HG03066 (cell line): ENCODE measurements at regions not wholly inside any gene's neighbourhood (a gene's known extent, or its start where the extent isn't known, plus 50 kb on each side); places are given as distances from the start of the nearest gene placed in this dataset.

Experiments
- ATAC-seq: cut with Tn5 transposase; IDR thresholded peaks from one replicate; pipeline ENCODE4 v1.9.1; 2021; ENCODE audit warnings: low read depth; ENCODE audit not compliant: unreplicated experiment

GRCh38 chr1:98336472-98337083, 324.9 kb upstream of the SNX7 start:
- ATAC-seq: no peak

DNA sequence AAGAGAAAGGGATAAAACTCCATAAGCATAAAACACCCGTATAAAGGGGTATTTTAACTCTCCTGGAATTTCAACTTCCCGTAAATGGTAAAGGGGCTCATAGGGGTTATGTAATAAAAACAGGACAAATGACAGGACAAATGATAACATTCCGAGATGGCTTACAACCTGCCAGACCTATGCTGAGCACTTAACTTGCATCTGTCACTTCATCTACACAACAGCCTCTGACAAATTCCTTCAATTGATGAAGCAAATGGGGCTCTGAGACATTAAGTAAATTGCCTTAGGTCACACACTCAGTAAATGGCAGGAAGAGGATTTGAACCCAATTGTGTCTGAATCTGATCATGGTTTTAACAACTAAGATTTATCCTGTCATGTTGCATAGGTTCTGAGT, 327.6 kb upstream of the SNX7 start:
- ATAC-seq: no peak

DNA sequence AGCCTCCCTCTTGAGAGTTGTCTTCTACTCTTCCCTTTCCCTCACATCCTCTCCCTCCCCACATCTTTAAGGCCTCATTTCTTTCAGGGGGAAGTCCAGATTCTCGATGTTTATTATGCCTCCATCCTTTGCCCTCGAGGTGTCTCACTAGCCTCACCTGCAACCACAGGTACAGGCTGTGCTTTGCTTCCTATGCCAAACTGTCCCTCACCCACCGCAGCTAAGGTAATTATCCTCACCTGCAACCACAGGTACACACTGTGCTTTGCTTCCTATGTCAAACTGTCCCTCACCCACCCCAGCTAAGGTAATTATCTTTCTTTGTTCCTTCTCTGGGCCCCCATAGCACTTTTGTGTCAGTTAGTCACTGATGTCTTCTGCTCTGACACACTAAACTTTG, 328.1 kb upstream of the SNX7 start:
- ATAC-seq: no peak

- ATAC-seq: no peak
Observed at GRCh38 chr1:98331718-98332311, 329.7 kb upstream of the SNX7 start.

GRCh38 chr1:98331243-98331642, 330.3 kb upstream of the SNX7 start:
- ATAC-seq: no peak

- ATAC-seq: no peak
Observed at GRCh38 chr1:98330224-98330623, 331.3 kb upstream of the SNX7 start.

DNA sequence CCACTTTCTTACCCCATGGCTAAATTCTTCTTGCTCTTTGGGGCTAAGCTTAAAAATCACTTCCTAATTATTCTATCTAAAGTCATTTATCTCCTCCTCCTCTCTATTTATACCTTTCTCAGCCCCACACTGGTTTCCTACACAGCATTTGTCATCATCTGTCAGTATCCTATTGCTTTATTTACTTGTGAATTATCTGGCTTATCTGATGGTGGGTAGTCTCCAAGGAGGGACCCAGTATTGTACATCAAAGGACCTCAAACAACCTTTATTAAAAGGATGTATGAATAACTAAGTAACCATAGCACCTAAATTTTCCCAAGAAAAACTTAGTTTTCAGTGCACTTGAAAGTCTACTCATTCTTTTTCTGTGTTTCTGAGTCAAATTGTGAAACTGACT, 332.7 kb upstream of the SNX7 start:
- no peak for ATAC-seq

DNA sequence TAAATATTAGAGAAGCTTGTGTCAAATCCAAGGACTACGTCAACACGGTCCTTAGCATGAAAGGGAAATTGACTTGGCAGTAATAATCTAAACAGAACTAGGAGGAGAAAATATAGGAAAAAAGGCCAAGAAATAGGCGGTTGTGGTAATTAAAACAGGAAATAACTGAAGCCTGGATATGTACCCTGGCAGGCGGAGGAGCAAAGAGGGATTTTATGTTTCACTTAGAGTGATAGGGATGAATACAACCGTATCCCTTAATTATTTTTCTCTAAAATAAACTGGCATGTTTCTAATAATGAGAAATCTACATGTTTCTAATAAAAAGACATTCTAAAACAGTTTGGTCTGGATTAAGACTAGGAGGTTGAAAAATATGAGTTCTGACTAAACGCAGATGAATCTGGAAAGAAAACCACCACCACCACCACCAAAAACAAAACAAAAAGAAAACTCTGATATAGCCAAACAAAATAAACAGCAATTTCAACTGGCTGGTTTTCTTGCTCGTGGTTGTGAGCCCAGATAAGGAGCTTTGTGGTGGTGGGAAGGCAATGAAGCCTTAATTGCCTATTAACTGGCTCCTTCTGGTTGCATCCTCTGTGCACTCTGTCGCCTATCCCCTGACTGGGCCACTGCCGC, 334.2 kb upstream of the SNX7 start:
- no peak for ATAC-seq

- no peak for ATAC-seq
Observed at GRCh38 chr1:98325646-98326440, 335.7 kb upstream of the SNX7 start.

DNA sequence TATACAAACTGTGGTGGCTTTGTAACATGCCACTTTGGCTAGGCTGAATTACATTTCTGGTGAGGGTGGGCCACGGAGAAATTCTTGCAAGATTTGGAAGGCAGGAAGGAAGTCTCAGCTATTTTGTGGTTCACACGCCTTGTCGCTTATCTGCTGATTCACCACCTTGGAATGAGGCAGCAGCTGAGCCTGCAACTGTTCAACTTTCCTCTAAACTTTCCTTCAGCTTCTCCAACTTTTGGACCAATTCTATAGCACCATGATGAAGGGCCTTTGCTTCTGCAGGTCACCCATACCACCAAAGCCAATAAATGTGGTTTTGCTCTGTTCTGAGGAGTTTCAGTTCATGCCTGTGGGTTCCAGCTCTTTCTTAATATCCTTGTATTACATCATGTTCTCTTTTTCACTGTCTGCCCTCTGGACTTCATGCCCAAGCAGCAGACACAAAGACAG, 337.6 kb upstream of the SNX7 start:
- no peak for ATAC-seq

DNA sequence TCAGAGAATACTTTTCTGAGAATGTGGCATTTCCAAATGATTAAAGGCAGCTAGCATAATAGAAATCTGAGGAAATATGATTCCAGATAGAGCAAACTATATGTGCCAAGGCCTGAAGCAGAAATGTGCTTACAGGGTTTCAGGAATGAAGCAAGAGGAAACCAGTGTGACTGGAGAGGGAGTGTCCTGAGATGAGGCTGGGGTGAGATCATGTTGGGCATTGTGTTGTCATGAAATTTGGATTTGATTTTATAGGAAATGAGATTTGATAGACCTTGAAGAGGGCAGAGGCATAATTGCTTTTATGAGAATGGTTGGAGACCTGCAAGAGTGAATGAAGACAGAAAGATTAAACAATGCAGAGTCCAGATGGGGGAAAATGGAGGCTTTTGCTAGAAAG, 338.1 kb upstream of the SNX7 start:
- no peak for ATAC-seq

DNA sequence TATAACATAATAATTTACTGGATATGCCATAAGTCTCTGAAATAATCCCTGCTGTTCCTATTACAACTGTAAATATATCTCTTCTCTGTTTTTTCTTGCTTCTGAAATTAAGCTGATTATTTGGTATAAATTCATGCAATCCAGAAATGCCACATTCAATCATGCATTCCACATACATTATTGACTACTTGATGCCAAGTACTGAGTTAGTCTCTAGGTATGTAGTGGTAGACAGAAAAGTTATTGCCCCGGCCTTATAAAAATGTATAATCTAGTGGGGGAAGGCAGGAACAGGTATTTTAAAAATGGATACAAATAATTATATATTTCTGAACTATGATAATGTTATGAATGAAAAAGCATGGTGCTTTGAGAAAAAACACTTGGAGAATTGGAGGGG, 338.6 kb upstream of the SNX7 start:
- ATAC-seq: no peak

- no peak for ATAC-seq
Observed at GRCh38 chr1:98322086-98322485, 339.4 kb upstream of the SNX7 start.

GRCh38 chr1:98321191-98321590, 340.3 kb upstream of the SNX7 start:
- no peak for ATAC-seq

GRCh38 chr1:98316286-98316905, 345.1 kb upstream of the SNX7 start:
- ATAC-seq: no peak

DNA sequence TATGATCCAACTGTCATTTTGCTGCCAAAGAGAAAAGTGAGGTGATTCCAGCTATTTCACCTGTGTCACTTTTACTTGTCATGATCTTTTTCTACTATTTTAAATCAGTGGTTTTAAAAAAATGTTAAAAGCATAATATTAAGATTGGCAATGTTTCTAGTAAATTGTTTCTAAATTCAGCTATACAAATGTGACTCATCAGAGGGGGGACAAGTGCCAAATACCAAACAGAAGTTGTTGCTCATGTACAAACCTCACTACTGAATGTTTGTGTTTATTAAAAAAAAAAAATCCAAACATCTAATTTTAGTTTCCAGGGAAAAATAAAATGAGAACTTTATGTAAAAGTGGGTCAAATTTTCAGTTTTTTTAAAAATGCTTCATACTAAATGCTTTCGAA, 346.2 kb upstream of the SNX7 start:
- ATAC-seq: no peak

GRCh38 chr1:98314601-98315000, 346.9 kb upstream of the SNX7 start:
- ATAC-seq: no peak

- ATAC-seq: no peak
Observed at GRCh38 chr1:98306517-98307089, 354.9 kb upstream of the SNX7 start.

- ATAC-seq: no peak
Observed at GRCh38 chr1:98305362-98305761, 356.2 kb upstream of the SNX7 start.

DNA sequence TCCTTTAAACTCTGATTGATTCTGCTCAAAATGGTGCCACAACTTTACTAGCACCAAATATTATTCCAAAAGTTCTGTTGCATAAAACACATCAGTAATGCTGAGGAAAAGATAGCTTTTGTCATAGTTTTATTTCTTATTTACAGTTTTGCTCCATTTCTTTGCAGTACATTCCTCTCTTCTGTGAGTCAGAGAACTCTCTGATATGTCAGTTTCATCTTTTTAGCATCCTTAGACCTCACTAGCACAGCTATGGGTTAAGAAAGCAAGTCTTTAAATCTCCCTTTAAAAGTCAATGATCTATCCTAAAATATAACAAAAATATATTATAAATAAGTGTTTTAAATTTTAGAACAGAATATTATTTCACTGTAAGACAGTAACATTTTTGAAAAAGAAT, 356.6 kb upstream of the SNX7 start:
- ATAC-seq: no peak

- no peak for ATAC-seq
Observed at GRCh38 chr1:98299861-98300260, 361.7 kb upstream of the SNX7 start.
